ENCODE measurements at regions not wholly inside any gene's neighbourhood (a gene's known extent, or its start where the extent isn't known, plus 50 kb on each side); places are given as distances from the start of the nearest gene placed in this dataset.

DNA sequence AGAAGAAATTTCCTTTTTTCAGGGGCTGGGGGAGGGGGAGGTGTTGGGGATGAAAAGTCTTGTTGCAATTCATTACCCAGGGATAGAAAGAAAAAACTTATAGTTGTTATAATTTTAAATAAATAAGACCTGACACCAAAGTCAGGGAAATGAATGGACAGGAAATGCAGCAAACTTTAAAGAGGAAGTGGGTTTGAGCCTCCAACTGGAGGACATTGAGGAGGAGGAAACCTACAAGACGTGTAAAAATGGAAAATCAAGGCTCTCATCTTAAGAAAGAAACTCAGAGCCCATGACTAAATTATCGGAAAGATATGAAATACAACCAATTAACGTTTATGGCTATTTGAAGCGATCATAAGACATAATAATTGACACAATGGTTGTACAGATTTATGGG, 54.4 kb downstream of the NIBAN1 start:
- H3K27me3 ChIP-seq (replicated peaks): no peaks in the 10 kb centered on the region
- no peaks in the 10 kb centered on the region for H3K9me3 ChIP-seq (replicated peaks)
- H3K4me3 ChIP-seq: no peak overlapping the region
- no peak overlapping the region for H3K27ac ChIP-seq
- DNase-seq (ENCODE audit: low read depth in 1 of 2, low spot score in 2 of 2): no peak
- no peaks in the 10 kb centered on the region for H3K36me3 ChIP-seq
- no peaks in the 10 kb centered on the region; the same call in 1 of the 2 replicates for H3K4me1 ChIP-seq (replicated peaks)

GRCh38 chr1:184915463-184916090, 58.7 kb downstream of the NIBAN1 start:
- no peaks in the 10 kb centered on the region for H3K27me3 ChIP-seq (replicated peaks)
- H3K9me3 ChIP-seq (replicated peaks): no peaks in the 10 kb centered on the region
- DNase-seq (ENCODE audit: low read depth in 1 of 2, low spot score in 2 of 2): no peak
- no peak overlapping the region for H3K27ac ChIP-seq
- peaks cover 3% of the 10 kb centered on the region for H3K4me1 ChIP-seq (replicated peaks)
- H3K36me3 ChIP-seq: no peaks in the 10 kb centered on the region
- H3K4me3 ChIP-seq: no peak overlapping the region

DNA sequence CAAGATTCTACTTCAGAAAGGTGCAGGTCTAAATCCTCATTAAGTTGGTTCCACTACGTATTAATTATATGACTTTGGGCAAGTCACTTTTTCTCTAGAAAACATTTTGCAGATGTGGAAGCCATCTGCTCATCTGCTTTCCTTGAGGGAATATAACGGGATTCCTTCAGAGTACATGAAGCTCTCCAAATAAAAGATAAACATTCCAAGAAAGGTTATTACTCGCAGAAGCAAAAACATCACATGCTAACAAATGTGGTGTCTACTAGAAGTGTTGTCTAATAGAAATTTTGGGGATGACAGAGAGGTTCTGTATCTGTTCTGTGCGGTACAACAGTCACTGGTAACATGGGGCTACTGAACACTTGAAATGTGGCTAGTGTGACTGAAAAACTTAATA, 60.2 kb downstream of the NIBAN1 start:
- Histone ChIP-seq H3K9me3 (replicated peaks) (no peaks in the 10 kb centered on the region), H3K4me1 (replicated peaks) (peaks cover 5% of the 10 kb centered on the region), H3K4me3 (no peak overlapping the region), H3K36me3 (no peaks in the 10 kb centered on the region), H3K27me3 (replicated peaks) (no peaks in the 10 kb centered on the region), H3K27ac (no peak overlapping the region)
- DNase-seq (ENCODE audit: low read depth in 1 of 2, low spot score in 2 of 2): no peak

DNA sequence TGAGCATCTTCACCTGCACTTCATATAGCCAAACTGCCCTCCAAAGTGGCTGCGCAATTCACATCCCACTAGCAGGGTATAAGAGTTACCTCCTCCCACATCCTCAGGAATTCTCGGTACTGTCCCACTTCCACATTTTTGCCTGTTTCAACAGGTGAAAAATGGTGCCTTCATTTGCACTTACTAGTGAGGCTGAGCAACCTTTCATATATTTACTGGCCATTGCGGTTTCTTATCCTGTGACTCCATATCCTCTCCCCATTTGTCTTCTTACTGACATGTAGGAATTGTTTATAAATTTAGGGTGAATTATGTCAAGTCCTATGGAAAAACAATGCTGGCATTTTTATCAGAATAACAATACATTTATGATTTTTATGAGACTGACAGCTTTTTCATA, 61.9 kb downstream of the NIBAN1 start:
- no peaks in the 10 kb centered on the region for H3K27me3 ChIP-seq (replicated peaks)
- no peak overlapping the region for H3K27ac ChIP-seq
- H3K9me3 ChIP-seq (replicated peaks): no peaks in the 10 kb centered on the region
- H3K36me3 ChIP-seq: no peaks in the 10 kb centered on the region
- peaks cover 5% of the 10 kb centered on the region; the same call in 1 of the 2 replicates for H3K4me1 ChIP-seq (replicated peaks)
- no peak for DNase-seq (ENCODE audit: low read depth in 1 of 2, low spot score in 2 of 2)
- no peak overlapping the region for H3K4me3 ChIP-seq

DNA sequence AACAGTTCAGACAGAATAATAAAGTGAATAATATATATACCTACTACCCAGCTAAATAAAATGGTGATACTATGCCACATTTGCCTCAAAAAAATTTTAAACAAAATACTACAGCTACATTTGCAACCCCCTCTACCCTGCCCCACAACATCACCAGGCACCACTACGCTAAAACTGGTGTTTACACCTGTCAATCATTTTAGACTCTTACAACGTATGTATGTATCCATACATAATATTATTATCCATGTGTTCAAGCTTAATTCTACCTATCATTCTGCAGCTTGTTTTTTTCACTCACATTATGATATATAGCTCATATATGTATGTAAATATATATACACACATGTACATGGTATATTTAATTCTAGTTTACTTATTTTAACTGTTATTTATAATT, 62.5 kb downstream of the NIBAN1 start:
- DNase-seq (ENCODE audit: low read depth in 1 of 2, low spot score in 2 of 2): no peak
- no peak overlapping the region for H3K27ac ChIP-seq

DNA sequence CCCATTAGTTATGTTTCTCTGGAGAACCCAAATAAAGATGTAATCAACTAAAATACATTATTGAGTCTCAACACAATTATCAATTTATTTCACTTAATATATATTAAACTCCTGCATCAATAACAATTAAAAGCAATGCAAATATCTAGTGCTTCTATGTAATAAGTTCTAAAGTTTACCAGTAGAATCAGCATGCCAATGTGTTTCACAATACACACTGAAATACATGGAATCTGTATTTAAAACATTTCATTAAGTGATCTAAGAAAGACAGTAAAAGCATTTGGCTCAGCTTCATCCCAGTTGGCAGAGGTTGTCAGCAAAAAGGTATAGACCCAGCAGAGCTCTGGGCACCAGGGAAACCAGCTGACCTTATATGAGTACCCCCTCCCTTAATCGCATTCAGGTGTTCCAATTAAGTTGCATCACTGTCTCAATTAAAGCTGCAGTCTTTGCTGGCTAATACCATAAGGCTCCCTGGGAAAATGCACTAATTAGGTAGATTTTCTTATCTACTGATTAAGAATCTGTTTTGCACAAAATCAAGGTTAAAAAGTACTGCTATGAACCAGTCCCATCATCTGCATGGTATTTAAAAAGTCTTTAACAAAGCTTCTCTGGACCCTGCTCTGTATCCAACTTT, 63.1 kb downstream of the NIBAN1 start:
- no peaks in the 10 kb centered on the region for H3K27me3 ChIP-seq (replicated peaks)
- H3K4me1 ChIP-seq (replicated peaks): peaks cover 5% of the 10 kb centered on the region
- no peak overlapping the region for H3K4me3 ChIP-seq
- H3K36me3 ChIP-seq: no peaks in the 10 kb centered on the region
- H3K9me3 ChIP-seq (replicated peaks): no peaks in the 10 kb centered on the region
- DNase-seq (ENCODE audit: low read depth in 1 of 2, low spot score in 2 of 2): no peak
- no peak overlapping the region for H3K27ac ChIP-seq

More for the DNA sequence above, 62.5 kb downstream of the NIBAN1 start:
- H3K36me3 ChIP-seq: no peaks in the 10 kb centered on the region
- no peaks in the 10 kb centered on the region for H3K27me3 ChIP-seq (replicated peaks)
- H3K4me1 ChIP-seq (replicated peaks): peaks cover 5% of the 10 kb centered on the region; the same call in 1 of the 2 replicates
- no peaks in the 10 kb centered on the region for H3K9me3 ChIP-seq (replicated peaks)
- no peak overlapping the region for H3K4me3 ChIP-seq

- Histone ChIP-seq H3K9me3 (replicated peaks) (no peaks in the 10 kb centered on the region), H3K4me3 (no peak overlapping the region), H3K4me1 (replicated peaks) (peaks cover 11% of the 10 kb centered on the region), H3K36me3 (no peaks in the 10 kb centered on the region), H3K27ac (no peak overlapping the region), H3K27me3 (replicated peaks) (no peaks in the 10 kb centered on the region)
- no peak for DNase-seq (ENCODE audit: low read depth in 1 of 2, low spot score in 2 of 2)
Observed at GRCh38 chr1:184910691-184911091, 63.6 kb downstream of the NIBAN1 start.

- Histone ChIP-seq H3K9me3 (replicated peaks) (no peaks in the 10 kb centered on the region), H3K4me3 (no peak overlapping the region), H3K27me3 (replicated peaks) (no peaks in the 10 kb centered on the region), H3K27ac (no peak overlapping the region), H3K4me1 (replicated peaks) (peaks cover 17% of the 10 kb centered on the region), H3K36me3 (no peaks in the 10 kb centered on the region)
- DNase-seq (ENCODE audit: low read depth in 1 of 2, low spot score in 2 of 2): no peak
Observed at GRCh38 chr1:184910005-184910404, 64.3 kb downstream of the NIBAN1 start.

GRCh38 chr1:184909019-184909418, 65.3 kb downstream of the NIBAN1 start:
- H3K4me3 ChIP-seq: no peak overlapping the region
- H3K36me3 ChIP-seq: no peaks in the 10 kb centered on the region
- H3K9me3 ChIP-seq (replicated peaks): no peaks in the 10 kb centered on the region
- no peak for DNase-seq (ENCODE audit: low read depth in 1 of 2, low spot score in 2 of 2)
- peaks cover 18% of the 10 kb centered on the region for H3K4me1 ChIP-seq (replicated peaks)
- H3K27me3 ChIP-seq (replicated peaks): no peaks in the 10 kb centered on the region
- no peak overlapping the region for H3K27ac ChIP-seq

DNA sequence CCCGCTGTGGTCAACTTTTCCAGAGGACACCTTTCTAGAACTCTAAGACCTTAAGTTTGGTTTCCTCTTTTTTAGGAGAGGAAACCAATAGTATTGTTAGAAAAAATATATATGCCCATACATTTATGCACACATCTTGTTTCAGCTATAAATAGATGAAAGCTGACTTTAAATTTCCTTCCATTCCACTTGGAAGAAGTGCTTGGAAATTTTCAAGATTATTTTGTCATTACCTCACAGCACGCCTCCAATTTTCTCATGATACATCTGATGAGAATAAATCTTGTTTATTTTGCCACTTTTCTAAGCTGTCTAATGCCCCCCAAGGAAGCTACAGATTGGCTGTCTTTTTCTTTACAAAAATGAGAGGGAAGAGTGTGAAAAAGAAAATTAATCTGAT, 65.8 kb downstream of the NIBAN1 start:
- DNase-seq (ENCODE audit: low read depth in 1 of 2, low spot score in 2 of 2): no peak
- no peak overlapping the region for H3K4me3 ChIP-seq
- H3K4me1 ChIP-seq (replicated peaks): peaks cover 18% of the 10 kb centered on the region
- no peaks in the 10 kb centered on the region for H3K9me3 ChIP-seq (replicated peaks)
- H3K27me3 ChIP-seq (replicated peaks): no peaks in the 10 kb centered on the region
- H3K36me3 ChIP-seq: no peaks in the 10 kb centered on the region
- H3K27ac ChIP-seq: no peak overlapping the region

GRCh38 chr1:184907500-184907899, 66.8 kb downstream of the NIBAN1 start:
- Histone ChIP-seq H3K27ac (no peak overlapping the region), H3K36me3 (no peaks in the 10 kb centered on the region), H3K9me3 (replicated peaks) (no peaks in the 10 kb centered on the region), H3K4me1 (replicated peaks) (peaks cover 18% of the 10 kb centered on the region), H3K27me3 (replicated peaks) (no peaks in the 10 kb centered on the region), H3K4me3 (no peak overlapping the region)
- no peak for DNase-seq (ENCODE audit: low read depth in 1 of 2, low spot score in 2 of 2)

GRCh38 chr1:184906761-184907160, 67.5 kb downstream of the NIBAN1 start:
- Histone ChIP-seq H3K9me3 (replicated peaks) (no peaks in the 10 kb centered on the region), H3K27ac (no peak overlapping the region), H3K36me3 (no peaks in the 10 kb centered on the region), H3K4me3 (no peak overlapping the region), H3K27me3 (replicated peaks) (no peaks in the 10 kb centered on the region), H3K4me1 (replicated peaks) (peaks cover 18% of the 10 kb centered on the region)
- DNase-seq (ENCODE audit: low read depth in 1 of 2, low spot score in 2 of 2): no peak

DNA sequence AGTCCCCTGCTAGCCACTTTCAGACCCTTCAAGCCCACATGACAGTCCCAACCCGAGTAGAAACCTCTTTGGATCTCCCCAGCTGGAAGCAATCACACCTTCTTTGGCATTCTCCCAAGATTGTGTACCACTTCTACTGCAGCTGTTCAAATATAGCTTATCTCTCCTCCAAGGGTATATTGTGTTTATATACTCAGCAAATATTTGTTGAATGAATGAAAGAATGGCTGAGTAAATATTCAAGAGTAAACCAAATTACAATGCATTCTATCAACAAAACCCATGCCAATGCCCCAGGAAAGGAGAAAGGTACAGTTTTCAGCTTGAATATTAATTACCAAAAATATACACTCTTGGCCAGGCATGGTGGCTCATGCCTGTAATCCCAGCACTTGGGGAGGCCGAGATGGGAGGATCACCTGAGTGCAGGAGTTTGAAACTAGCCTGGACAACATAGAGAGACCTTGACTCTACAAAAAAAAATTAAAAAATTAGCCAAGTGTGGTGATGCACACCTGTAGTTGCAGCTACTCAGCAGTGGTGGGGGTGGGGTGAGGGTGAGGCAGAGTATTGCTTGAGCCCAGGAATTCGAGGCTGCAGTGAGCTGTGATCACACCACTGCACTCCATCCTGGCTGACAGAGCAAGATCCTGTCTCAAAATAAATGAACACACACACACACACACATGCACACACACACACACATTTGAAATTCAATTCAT, 68.5 kb downstream of the NIBAN1 start:
- Histone ChIP-seq H3K4me3 (no peak overlapping the region), H3K27ac (no peak overlapping the region), H3K27me3 (replicated peaks) (no peaks in the 10 kb centered on the region), H3K36me3 (no peaks in the 10 kb centered on the region), H3K9me3 (replicated peaks) (no peaks in the 10 kb centered on the region), H3K4me1 (replicated peaks) (peaks cover 16% of the 10 kb centered on the region)
- peak in 1 of 2 experiments; percentile 61 for DNase-seq (ENCODE audit: low read depth in 1 of 2, low spot score in 2 of 2)

GRCh38 chr1:184903111-184903692, 71.1 kb downstream of the NIBAN1 start:
- no peaks in the 10 kb centered on the region for H3K9me3 ChIP-seq (replicated peaks)
- H3K27ac ChIP-seq: no peak overlapping the region
- no peaks in the 10 kb centered on the region for H3K27me3 ChIP-seq (replicated peaks)
- no peak overlapping the region for H3K4me3 ChIP-seq
- H3K4me1 ChIP-seq (replicated peaks): peaks cover 13% of the 10 kb centered on the region
- DNase-seq (ENCODE audit: low read depth in 1 of 2, low spot score in 2 of 2): no peak
- H3K36me3 ChIP-seq: peaks cover 9% of the 10 kb centered on the region

Data from SJSA1 (cell line).